KMS-11 (cell line): ENCODE measurements at regions not wholly inside any gene's neighbourhood (a gene's known extent, or its start where the extent isn't known, plus 50 kb on each side); places are given as distances from the start of the nearest gene placed in this dataset.

Source experiments
- H2AFZ ChIP-seq: fragments of 200-600 bp; sonication (generic); 2 replicates; pipeline ENCODE4 v1.6.1; 2016; ENCODE audit warnings: antibody characterized with exemption, mixed run types, low read depth
- H3K27ac ChIP-seq: fragments of 200-600 bp; sonication (generic); 2 replicates; pipeline ENCODE4 v1.6.1; 2016; ENCODE audit warnings: mild to moderate bottlenecking, mixed run types
- H3K27me3 ChIP-seq: fragments of 200-600 bp; sonication (generic); 2 replicates; pipeline ENCODE4 v1.6.1; 2017; ENCODE audit warnings: mild to moderate bottlenecking, low read depth, mixed run types, moderate library complexity; ENCODE audit not compliant: insufficient read depth
- H3K36me3 ChIP-seq: fragments of 200-600 bp; sonication (generic); 2 replicates; pipeline ENCODE4 v1.6.1; 2017; ENCODE audit warnings: mild to moderate bottlenecking, mixed run types; ENCODE audit not compliant: insufficient read depth
- H3K4me1 ChIP-seq: fragments of 200-600 bp; sonication (generic); 2 replicates; pipeline ENCODE4 v1.6.1; 2016; ENCODE audit warnings: mild to moderate bottlenecking, low read depth, mixed run types; ENCODE audit not compliant: poor library complexity, severe bottlenecking
- H3K4me2 ChIP-seq: fragments of 200-600 bp; sonication (generic); 2 replicates; pipeline ENCODE4 v1.7.0; 2016; ENCODE audit warnings: mild to moderate bottlenecking, mixed run types
- H3K4me3 ChIP-seq: fragments of 200-600 bp; sonication (generic); IDR thresholded peaks from 2 replicates; pipeline ENCODE4 v1.6.1; 2017; ENCODE audit warnings: low read depth, low read length, mixed read lengths; ENCODE audit not compliant: insufficient read depth
- H3K79me2 ChIP-seq: fragments of 200-600 bp; sonication (generic); 2 replicates; pipeline ENCODE4 v1.6.1; 2016; ENCODE audit warnings: low read depth, mixed run types; ENCODE audit not compliant: insufficient read depth
- H3K9ac ChIP-seq: fragments of 200-600 bp; sonication (generic); 2 replicates; pipeline ENCODE4 v1.6.1; 2016; ENCODE audit warnings: mild to moderate bottlenecking, mixed run types
- H4K20me1 ChIP-seq: fragments of 200-600 bp; sonication (generic); 2 replicates; pipeline ENCODE4 v1.6.1; 2016; ENCODE audit warnings: mild to moderate bottlenecking, mixed run types; ENCODE audit not compliant: insufficient read depth
- CTCF ChIP-seq: fragments of 200-600 bp; sonication (generic); conservative IDR thresholded peaks from 2 replicates; pipeline ENCODE4 v1.6.1; 2017; ENCODE audit warnings: low read depth, mild to moderate bottlenecking, antibody characterized with exemption, low read length, moderate library complexity, mixed read lengths

GRCh38 chr5:54630738-54631359 lies 113.3 kb downstream of the SNX18 start:
- no peak overlapping the region for H3K4me3 ChIP-seq
- H3K36me3 ChIP-seq = no peaks in the 10 kb centered on the region
- TF ChIP-seq CTCF = no peak
- H2AFZ ChIP-seq = no peak overlapping the region
- H4K20me1 ChIP-seq = no peaks in the 10 kb centered on the region
- no peaks in the 10 kb centered on the region for H3K79me2 ChIP-seq
- no peak overlapping the region for H3K4me2 ChIP-seq
- no peaks in the 10 kb centered on the region for H3K4me1 ChIP-seq
- no peak overlapping the region for H3K9ac ChIP-seq
- no peak overlapping the region for H3K27ac ChIP-seq
- H3K27me3 ChIP-seq = no peaks in the 10 kb centered on the region

GRCh38 chr5:54629115-54629514 lies 111.6 kb downstream of the SNX18 start:
- no peaks in the 10 kb centered on the region for H3K79me2 ChIP-seq
- no peak for TF ChIP-seq CTCF

GRCh38 chr5:54628050-54628449 lies 110.5 kb downstream of the SNX18 start:
- Histone ChIP-seq H3K9ac (no peak overlapping the region), H3K27ac (no peak overlapping the region), H3K27me3 (no peaks in the 10 kb centered on the region), H3K36me3 (no peaks in the 10 kb centered on the region), H4K20me1 (no peaks in the 10 kb centered on the region), H3K4me2 (no peak overlapping the region), H3K4me1 (no peaks in the 10 kb centered on the region), H3K79me2 (no peaks in the 10 kb centered on the region), H2AFZ (no peak overlapping the region), H3K4me3 (no peak overlapping the region)
- no peak for TF ChIP-seq CTCF

More at GRCh38 chr5:54629115-54629514, 111.6 kb downstream of the SNX18 start:
- Histone ChIP-seq H3K27me3 (no peaks in the 10 kb centered on the region), H2AFZ (no peak overlapping the region), H3K4me1 (no peaks in the 10 kb centered on the region), H3K4me3 (no peak overlapping the region), H3K9ac (no peak overlapping the region), H3K27ac (no peak overlapping the region), H3K4me2 (no peak overlapping the region), H3K36me3 (no peaks in the 10 kb centered on the region), H4K20me1 (no peaks in the 10 kb centered on the region)

GRCh38 chr5:54626407-54626806 lies 108.8 kb downstream of the SNX18 start:
- Histone ChIP-seq H3K79me2 (no peaks in the 10 kb centered on the region), H3K9ac (no peak overlapping the region), H2AFZ (no peak overlapping the region), H3K27ac (no peak overlapping the region), H4K20me1 (no peaks in the 10 kb centered on the region), H3K4me3 (no peak overlapping the region), H3K4me1 (no peaks in the 10 kb centered on the region), H3K36me3 (no peaks in the 10 kb centered on the region), H3K4me2 (no peak overlapping the region), H3K27me3 (no peaks in the 10 kb centered on the region)
- TF ChIP-seq CTCF = no peak
